A673 (cell line): ENCODE measurements at regions not wholly inside any gene's neighbourhood (a gene's known extent, or its start where the extent isn't known, plus 50 kb on each side); places are given as distances from the start of the nearest gene placed in this dataset.

Source experiments
- BruUV-seq: library from RNA; stranded (reverse); fragments of 400-500 nt; replicated peaks from 2 replicates; lab custom pipeline; 2021; lab: Mats Ljungman, UMichigan
- CTCF ChIA-PET: fragments of 300-600 bp; sonication (Branson Sonifier 250); formaldehyde crosslinking; loops from one replicate; lab custom pipeline; 2022; ENCODE audit warnings: antibody characterized with exemption; lab: Charles Lee
- POLR2A ChIA-PET: fragments of 300-600 bp; sonication (Branson Sonifier 250); formaldehyde crosslinking; loops from one replicate; lab custom pipeline; 2022; ENCODE audit warnings: antibody characterized with exemption; ENCODE audit not compliant: low non-redundant PET; lab: Charles Lee
- DNase-seq: peaks from one replicate; pipeline ENCODE4 v3.0.0-alpha.2; 2015; ENCODE audit warnings: low spot score
- H3K27ac ChIP-seq: fragments of 200-600 bp; sonication (generic); 2 replicates; pipeline ENCODE4 v1.5.1; 2016; ENCODE audit warnings: mixed run types, low read depth, mild to moderate bottlenecking, mixed read lengths, antibody characterized with exemption, low read length; ENCODE audit not compliant: poor library complexity, severe bottlenecking
- H3K27me3 ChIP-seq: fragments of 200-600 bp; sonication (generic); replicated peaks from 2 replicates; pipeline ENCODE4 v1.6.1; 2017; ENCODE audit warnings: mixed run types, low read depth, mild to moderate bottlenecking, mixed read lengths, antibody characterized with exemption, low read length; ENCODE audit not compliant: insufficient read depth, poor library complexity
- H3K36me3 ChIP-seq: fragments of 200-600 bp; sonication (generic); 2 replicates; pipeline ENCODE4 v1.6.1; 2016; ENCODE audit warnings: mixed run types, mild to moderate bottlenecking, mixed read lengths, antibody characterized with exemption, low read length; ENCODE audit not compliant: insufficient read depth, poor library complexity, severe bottlenecking
- H3K4me1 ChIP-seq: fragments of 200-600 bp; sonication (generic); 2 replicates; pipeline ENCODE4 v1.6.1; 2017; ENCODE audit warnings: mixed run types, mild to moderate bottlenecking, mixed read lengths, antibody characterized with exemption, low read length; ENCODE audit not compliant: insufficient read depth, poor library complexity, severe bottlenecking
- H3K4me3 ChIP-seq: fragments of 200-600 bp; sonication (generic); 2 replicates; pipeline ENCODE4 v1.5.1; 2016; ENCODE audit warnings: low read depth, mixed run types, mild to moderate bottlenecking, mixed read lengths, low read length; ENCODE audit not compliant: poor library complexity, severe bottlenecking
- H3K9me3 ChIP-seq: fragments of 200-600 bp; sonication (generic); 2 replicates; pipeline ENCODE4 v1.6.1; 2016; ENCODE audit warnings: mixed run types, low read depth, mild to moderate bottlenecking, mixed read lengths, antibody characterized with exemption, low read length; ENCODE audit not compliant: poor library complexity, severe bottlenecking
- EZH2 ChIP-seq: fragments of 200-600 bp; sonication (generic); IDR thresholded peaks from 2 replicates; pipeline ENCODE4 v1.6.1; 2017; ENCODE audit warnings: borderline replicate concordance, low read depth, mild to moderate bottlenecking, mixed read lengths, antibody characterized with exemption, low read length; ENCODE audit not compliant: poor library complexity, severe bottlenecking
- intact Hi-C: fragments of 100-400 bp; cut with micrococcal nuclease; formaldehyde crosslinking; loops from one replicate; pipeline ENCODE4 v1.10.0; 2022; ENCODE audit not compliant: unreplicated experiment
- TF ChIP-seq, protein P1 (sequence below): fragments of 300-800, 200-600 bp; sonication (generic); conservative IDR thresholded peaks from 2 replicates; pipeline ENCODE4 v1.5.1; 2017; ENCODE audit warnings: low read depth, mild to moderate bottlenecking, antibody characterized with exemption, low read length, moderate library complexity, mixed read lengths

DNA sequence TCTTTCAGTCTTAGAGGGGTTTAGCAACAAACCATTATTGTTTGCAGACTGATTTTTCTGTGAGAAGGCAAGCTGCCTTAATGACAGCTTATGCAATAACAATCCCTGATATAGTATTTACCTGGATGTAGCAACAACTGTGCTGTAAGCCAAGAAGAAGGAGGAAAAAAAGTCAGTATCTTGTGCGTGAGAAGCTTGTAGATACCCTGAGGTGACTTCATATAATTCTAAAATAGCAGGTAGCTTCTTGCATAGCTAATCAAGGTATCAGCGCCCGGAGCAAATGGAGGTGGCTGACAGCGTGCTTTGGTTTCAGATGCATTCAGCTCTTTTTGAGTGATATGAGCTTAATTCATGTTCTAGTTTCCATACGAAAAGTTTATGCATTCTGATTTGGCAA is 309.8 kb downstream of the KLF5 start:
- no peaks in the 10 kb centered on the region for H3K36me3 ChIP-seq
- no peak for DNase-seq
- H3K27me3 ChIP-seq: no peaks in the 10 kb centered on the region
- H3K9me3 ChIP-seq: no peaks in the 10 kb centered on the region
- no peaks in the 10 kb centered on the region for H3K4me1 ChIP-seq
- no peak overlapping the region for H3K4me3 ChIP-seq
- CTCF ChIA-PET: no interaction called here
- H3K27ac ChIP-seq: no peak overlapping the region
- BruUV-seq: no TSS peak
- POLR2A ChIA-PET: no interaction called here
- intact Hi-C loops: no loop called here
- no peak for TF ChIP-seq EZH2
- TF ChIP-seq, protein P1, sequence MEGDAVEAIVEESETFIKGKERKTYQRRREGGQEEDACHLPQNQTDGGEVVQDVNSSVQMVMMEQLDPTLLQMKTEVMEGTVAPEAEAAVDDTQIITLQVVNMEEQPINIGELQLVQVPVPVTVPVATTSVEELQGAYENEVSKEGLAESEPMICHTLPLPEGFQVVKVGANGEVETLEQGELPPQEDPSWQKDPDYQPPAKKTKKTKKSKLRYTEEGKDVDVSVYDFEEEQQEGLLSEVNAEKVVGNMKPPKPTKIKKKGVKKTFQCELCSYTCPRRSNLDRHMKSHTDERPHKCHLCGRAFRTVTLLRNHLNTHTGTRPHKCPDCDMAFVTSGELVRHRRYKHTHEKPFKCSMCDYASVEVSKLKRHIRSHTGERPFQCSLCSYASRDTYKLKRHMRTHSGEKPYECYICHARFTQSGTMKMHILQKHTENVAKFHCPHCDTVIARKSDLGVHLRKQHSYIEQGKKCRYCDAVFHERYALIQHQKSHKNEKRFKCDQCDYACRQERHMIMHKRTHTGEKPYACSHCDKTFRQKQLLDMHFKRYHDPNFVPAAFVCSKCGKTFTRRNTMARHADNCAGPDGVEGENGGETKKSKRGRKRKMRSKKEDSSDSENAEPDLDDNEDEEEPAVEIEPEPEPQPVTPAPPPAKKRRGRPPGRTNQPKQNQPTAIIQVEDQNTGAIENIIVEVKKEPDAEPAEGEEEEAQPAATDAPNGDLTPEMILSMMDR: no peak

DNA sequence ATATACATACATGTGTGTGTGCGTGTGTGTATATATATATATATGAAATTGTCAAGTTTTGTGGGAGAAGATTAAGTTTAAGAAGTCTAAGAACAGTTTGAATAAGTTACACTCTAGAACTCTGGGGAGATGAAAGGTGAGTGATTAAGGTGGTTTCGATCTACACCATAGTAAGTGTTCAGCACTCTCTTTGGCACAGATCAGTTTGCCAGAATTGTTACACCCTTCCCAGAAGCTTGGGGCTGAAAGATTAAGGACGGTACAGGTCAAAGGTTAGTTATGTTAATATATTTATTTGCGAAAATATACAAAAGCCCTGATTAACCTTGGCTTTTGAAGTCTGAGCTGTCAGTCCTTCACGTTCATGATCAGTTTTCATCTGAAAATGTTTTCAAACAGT is 309.1 kb downstream of the KLF5 start:
- no peaks in the 10 kb centered on the region for H3K27me3 ChIP-seq
- no peaks in the 10 kb centered on the region for H3K4me1 ChIP-seq
- no peaks in the 10 kb centered on the region for H3K9me3 ChIP-seq
- CTCF ChIA-PET: no interaction called here
- no peak for DNase-seq
- H3K36me3 ChIP-seq: no peaks in the 10 kb centered on the region
- POLR2A ChIA-PET: no interaction called here
- TF ChIP-seq, protein P1: no peak
- TF ChIP-seq EZH2: no peak
- H3K27ac ChIP-seq: no peak overlapping the region
- no peak overlapping the region for H3K4me3 ChIP-seq
- intact Hi-C loops: no loop called here
- no TSS peak for BruUV-seq

DNA sequence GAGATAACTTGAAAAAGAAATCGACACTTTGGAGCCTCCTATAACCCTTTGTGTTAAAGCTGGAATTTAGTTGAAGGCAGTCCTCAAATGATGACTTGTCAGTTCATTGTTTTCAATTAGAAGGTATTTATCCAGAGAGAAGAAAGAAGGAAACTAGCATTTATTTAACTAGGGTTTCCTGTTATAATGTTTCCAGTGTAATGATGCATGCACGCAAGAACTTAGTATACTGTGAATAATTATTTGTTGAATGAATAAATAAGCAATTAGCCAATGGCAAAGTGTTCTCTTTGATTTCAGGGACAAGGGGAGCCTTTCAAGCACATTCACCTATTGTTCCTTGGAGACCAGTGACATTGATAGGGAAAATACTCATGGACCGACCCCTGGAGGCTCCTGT is 307.4 kb downstream of the KLF5 start:
- no peak overlapping the region for H3K27ac ChIP-seq
- BruUV-seq: no TSS peak
- intact Hi-C loops: no loop called here
- no peaks in the 10 kb centered on the region for H3K27me3 ChIP-seq
- no peak for TF ChIP-seq EZH2
- TF ChIP-seq, protein P1: no peak
- ChIA-PET CTCF (no interaction called here), POLR2A (no interaction called here)
- no peaks in the 10 kb centered on the region for H3K36me3 ChIP-seq
- H3K9me3 ChIP-seq: no peaks in the 10 kb centered on the region
- no peak for DNase-seq
- H3K4me1 ChIP-seq: no peaks in the 10 kb centered on the region
- no peak overlapping the region for H3K4me3 ChIP-seq
